Astrocyte (in vitro differentiated cells and primary cell): ENCODE measurements at regions not wholly inside any gene's neighbourhood (a gene's known extent, or its start where the extent isn't known, plus 50 kb on each side); places are given as distances from the start of the nearest gene placed in this dataset.

Experiments used
- DNase-seq: peaks from one replicate; pipeline ENCODE4 v3.0.0-alpha.2; 2010; ENCODE audit warnings: low read depth
- FAIRE-seq: peaks from 2 replicates; lab custom pipeline; 2011; peaks lifted over from hg19 to GRCh38; lab: Jason Lieb, UNC
- H2AFZ ChIP-seq: 2 replicates; pipeline ENCODE4 v1.6.0; 2012; ENCODE audit warnings: low read depth, low read length, inconsistent platforms
- H3K27ac ChIP-seq: 2 replicates; pipeline ENCODE4 v1.5.1; 2011; ENCODE audit warnings: low read depth, low read length, inconsistent platforms
- H3K27me3 ChIP-seq: 2 replicates; pipeline ENCODE4 v1.6.0; 2011; ENCODE audit warnings: low read length, inconsistent platforms; ENCODE audit not compliant: insufficient read depth
- H3K36me3 ChIP-seq: 2 replicates; pipeline ENCODE4 v1.5.1; 2011; ENCODE audit warnings: low read length, inconsistent platforms; ENCODE audit not compliant: insufficient read depth
- H3K4me1 ChIP-seq: 2 replicates; pipeline ENCODE4 v1.5.1; 2011; ENCODE audit warnings: low read length, inconsistent platforms; ENCODE audit not compliant: insufficient read depth
- H3K4me2 ChIP-seq: 2 replicates; pipeline ENCODE4 v1.6.0; 2012; ENCODE audit warnings: low read length, inconsistent platforms
- H3K4me3 ChIP-seq: 2 replicates; pipeline ENCODE4 v1.5.1; 2011; ENCODE audit warnings: low read depth, mild to moderate bottlenecking, low read length, inconsistent platforms; ENCODE audit not compliant: insufficient read depth
- H3K79me2 ChIP-seq: 2 replicates; pipeline ENCODE4 v1.6.0; 2012; ENCODE audit warnings: mild to moderate bottlenecking, low read length, inconsistent platforms; ENCODE audit not compliant: insufficient read depth
- H3K9ac ChIP-seq: 2 replicates; pipeline ENCODE4 v1.6.0; 2012; ENCODE audit warnings: mild to moderate bottlenecking, low read length, inconsistent platforms
- H3K9me3 ChIP-seq: 2 replicates; pipeline ENCODE4 v1.5.1; 2012; ENCODE audit warnings: low read depth, mild to moderate bottlenecking, low read length, inconsistent platforms; ENCODE audit not compliant: insufficient read depth
- H4K20me1 ChIP-seq: 2 replicates; pipeline ENCODE4 v1.6.0; 2012; ENCODE audit warnings: low read length, inconsistent platforms; ENCODE audit not compliant: insufficient read depth
- H3K27ac Mint-ChIP-seq: one replicate; pipeline ENCODE4 v1.8.0; 2021; ENCODE audit warnings: mild to moderate bottlenecking, mixed read lengths; ENCODE audit not compliant: unreplicated experiment
- H3K27me3 Mint-ChIP-seq: one replicate; pipeline ENCODE4 v1.8.0; 2021; ENCODE audit warnings: low read depth, mixed read lengths; ENCODE audit not compliant: unreplicated experiment
- H3K36me3 Mint-ChIP-seq: one replicate; pipeline ENCODE4 v1.8.0; 2021; ENCODE audit warnings: low read depth, mixed read lengths; ENCODE audit not compliant: unreplicated experiment
- H3K4me1 Mint-ChIP-seq: one replicate; pipeline ENCODE4 v1.8.0; 2021; ENCODE audit warnings: low read depth, mixed read lengths; ENCODE audit not compliant: unreplicated experiment
- H3K4me3 Mint-ChIP-seq: one replicate; pipeline ENCODE4 v1.8.0; 2021; ENCODE audit warnings: mild to moderate bottlenecking, moderate library complexity, mixed read lengths; ENCODE audit not compliant: unreplicated experiment
- H3K9me3 Mint-ChIP-seq: one replicate; pipeline ENCODE4 v1.8.0; 2021; ENCODE audit warnings: mild to moderate bottlenecking, mixed read lengths; ENCODE audit not compliant: unreplicated experiment
- CTCF ChIP-seq: IDR thresholded peaks from 2 replicates; pipeline ENCODE4 v1.5.1; 2011; ENCODE audit warnings: low read depth, mild to moderate bottlenecking, inconsistent platforms, low read length, moderate library complexity; ENCODE audit not compliant: insufficient read depth
- EZH2 ChIP-seq: IDR thresholded peaks from 2 replicates; pipeline ENCODE4 v1.6.1; 2012; ENCODE audit warnings: mild to moderate bottlenecking, low read length, inconsistent platforms; ENCODE audit not compliant: insufficient read depth

DNA sequence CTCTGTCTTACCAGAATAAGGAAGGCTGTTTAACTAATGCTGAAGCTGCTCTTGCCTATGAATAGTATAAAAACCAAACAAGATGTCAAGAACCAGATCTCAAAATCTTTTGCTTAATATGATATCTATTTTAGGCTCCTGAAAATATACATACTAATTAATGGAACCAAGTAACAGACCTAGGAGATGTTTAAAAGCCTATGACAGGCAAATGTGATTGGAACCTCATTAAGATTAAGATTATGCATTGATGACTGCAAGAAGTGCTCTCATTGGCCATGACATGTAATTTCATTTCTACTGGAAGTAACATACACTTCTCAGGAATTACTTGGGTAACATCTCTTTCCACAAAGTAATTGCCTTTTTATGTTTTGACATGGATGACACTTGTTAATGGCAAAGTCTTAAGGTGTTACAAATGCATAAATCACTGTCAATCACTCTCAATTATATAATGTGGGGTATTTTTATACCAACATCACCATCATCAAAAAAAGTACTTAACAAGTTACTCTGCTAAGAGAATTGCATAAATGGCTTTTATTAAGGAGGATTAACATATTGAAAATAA is 326.9 kb upstream of the MIR17HG start:
- Histone ChIP-seq H3K27ac (no peak overlapping the region), H3K4me3 (no peak overlapping the region), H3K27me3 (no peaks in the 10 kb centered on the region), H4K20me1 (no peaks in the 10 kb centered on the region), H3K79me2 (no peaks in the 10 kb centered on the region), H2AFZ (no peak overlapping the region), H3K36me3 (no peaks in the 10 kb centered on the region), H3K9ac (no peak overlapping the region), H3K4me2 (no peak overlapping the region), H3K4me1 (no peaks in the 10 kb centered on the region), H3K9me3 (no peaks in the 10 kb centered on the region)
- TF ChIP-seq CTCF (no peak), EZH2 (no peak)
- DNase-seq (no peak), FAIRE-seq (no peak)
- Mint-ChIP-seq H3K27ac (no peak overlapping the region), H3K27me3 (no peaks in the 10 kb centered on the region), H3K9me3 (no peaks in the 10 kb centered on the region), H3K4me3 (no peak overlapping the region), H3K4me1 (peaks cover 2% of the 10 kb centered on the region), H3K36me3 (peaks cover 3% of the 10 kb centered on the region)

DNA sequence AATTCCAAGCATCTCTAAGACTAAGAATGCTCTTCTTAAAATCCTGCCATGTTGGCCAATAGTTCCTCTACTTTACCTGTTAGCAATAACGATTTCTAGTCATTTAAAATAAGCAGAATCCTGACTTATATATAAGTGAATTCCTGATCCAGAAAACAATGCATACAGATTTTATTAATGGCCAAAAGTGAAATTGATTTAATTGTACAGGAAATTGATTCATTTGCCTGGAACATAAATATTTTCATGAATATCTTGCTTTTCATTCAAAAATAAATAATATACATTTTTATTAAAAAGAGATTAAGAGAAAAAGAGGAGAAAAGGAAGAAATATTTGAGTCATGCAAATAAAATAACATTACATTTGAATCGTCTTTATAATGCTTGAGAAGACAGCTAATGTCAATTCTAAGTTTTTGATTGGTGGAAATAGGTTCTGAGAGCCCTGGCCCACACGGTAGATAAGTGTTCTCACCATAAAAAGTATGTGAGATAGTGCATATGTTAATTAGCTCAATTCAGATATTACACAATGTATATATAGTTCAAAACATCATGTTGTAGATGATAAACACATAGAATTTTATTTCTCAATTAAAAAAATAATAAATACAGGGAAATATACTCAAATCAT is 323.2 kb upstream of the MIR17HG start:
- FAIRE-seq: no peak
- H3K36me3 ChIP-seq: no peaks in the 10 kb centered on the region
- H4K20me1 ChIP-seq: no peaks in the 10 kb centered on the region
- TF ChIP-seq EZH2 (no peak), CTCF (no peak)
- H2AFZ ChIP-seq: no peak overlapping the region
- H3K27ac ChIP-seq: no peak overlapping the region
- H3K4me1 Mint-ChIP-seq: peaks cover 2% of the 10 kb centered on the region
- no peaks in the 10 kb centered on the region for H3K79me2 ChIP-seq
- DNase-seq: no peak
- H3K9ac ChIP-seq: no peak overlapping the region
- no peaks in the 10 kb centered on the region for H3K27me3 ChIP-seq
- no peaks in the 10 kb centered on the region for H3K9me3 Mint-ChIP-seq
- no peaks in the 10 kb centered on the region for H3K9me3 ChIP-seq
- no peak overlapping the region for H3K4me3 ChIP-seq
- peaks cover 3% of the 10 kb centered on the region for H3K36me3 Mint-ChIP-seq
- H3K4me3 Mint-ChIP-seq: no peak overlapping the region
- H3K27ac Mint-ChIP-seq: no peak overlapping the region
- no peaks in the 10 kb centered on the region for H3K4me1 ChIP-seq
- peaks cover 2% of the 10 kb centered on the region for H3K27me3 Mint-ChIP-seq
- no peak overlapping the region for H3K4me2 ChIP-seq

- Histone ChIP-seq H3K79me2 (no peaks in the 10 kb centered on the region), H3K36me3 (no peaks in the 10 kb centered on the region), H3K27me3 (no peaks in the 10 kb centered on the region), H3K9me3 (no peaks in the 10 kb centered on the region), H3K27ac (no peak overlapping the region), H3K9ac (no peak overlapping the region), H3K4me1 (no peaks in the 10 kb centered on the region), H3K4me3 (no peak overlapping the region), H3K4me2 (no peak overlapping the region), H2AFZ (no peak overlapping the region), H4K20me1 (no peaks in the 10 kb centered on the region)
- Mint-ChIP-seq H3K36me3 (peaks cover 3% of the 10 kb centered on the region), H3K9me3 (no peaks in the 10 kb centered on the region), H3K4me3 (no peak overlapping the region), H3K27me3 (peaks cover 2% of the 10 kb centered on the region), H3K4me1 (peaks cover 2% of the 10 kb centered on the region), H3K27ac (no peak overlapping the region)
- DNase-seq (no peak), FAIRE-seq (no peak)
- TF ChIP-seq CTCF (no peak), EZH2 (no peak)
These were observed 322.0 kb upstream of the MIR17HG start for GRCh38 chr13:91025442-91025841.
